IMR-90 (cell line): ENCODE measurements at regions not wholly inside any gene's neighbourhood (a gene's known extent, or its start where the extent isn't known, plus 50 kb on each side); places are given as distances from the start of the nearest gene placed in this dataset.

Source experiments
- ATAC-seq: fragments of 200-7000 bp; cut with Tn5 transposase; 2 replicates; pipeline ENCODE4 v1.9.1; 2020; ENCODE audit warnings: low read depth, mild to moderate bottlenecking, moderate library complexity
- BruUV-seq: library from RNA; stranded (reverse); fragments of 400-500 nt; replicated peaks from 2 replicates; lab custom pipeline; 2021; lab: Mats Ljungman, UMichigan
- CTCF ChIA-PET: fragments of 300-600 bp; formaldehyde crosslinking; extraction: SDS; loops from one replicate; lab custom pipeline; 2021; ENCODE audit warnings: antibody characterized with exemption; lab: Yijun Ruan, JAX
- POLR2A ChIA-PET: fragments of 300-600 bp; sonication (Branson Sonifier 250); formaldehyde crosslinking; loops from one replicate; lab custom pipeline; 2022; ENCODE audit warnings: antibody characterized with exemption; ENCODE audit not compliant: unreplicated experiment; lab: Charles Lee
- DNase-seq: peaks from one replicate; pipeline ENCODE4 v3.0.0; 2013
- H2AFZ ChIP-seq: replicated peaks from 2 replicates; pipeline ENCODE3; 2013; ENCODE audit warnings: low read length, mild to moderate bottlenecking; ENCODE audit not compliant: poor library complexity
- H2AK5ac ChIP-seq: 2 replicates; pipeline ENCODE4 v1.6.1; 2013; ENCODE audit warnings: low read depth, low read length, inconsistent platforms
- H2AK9ac ChIP-seq: replicated peaks from 2 replicates; pipeline ENCODE3; 2013; ENCODE audit warnings: mild to moderate bottlenecking, low read depth, low read length, moderate library complexity; ENCODE audit not compliant: poor library complexity
- H2BK120ac ChIP-seq: 2 replicates; pipeline ENCODE4 v1.6.1; 2013; ENCODE audit warnings: low read depth, low read length, inconsistent platforms
- H2BK15ac ChIP-seq: 3 replicates; pipeline ENCODE4 v1.6.1; 2013; ENCODE audit warnings: low read depth, low read length, inconsistent platforms
- H2BK20ac ChIP-seq: 2 replicates; pipeline ENCODE4 v1.6.1; 2013; ENCODE audit warnings: low read depth, mild to moderate bottlenecking, inconsistent platforms, low read length, moderate library complexity
- H2BK5ac ChIP-seq: 2 replicates; pipeline ENCODE4 v1.6.1; 2013; ENCODE audit warnings: mild to moderate bottlenecking, low read depth, low read length, inconsistent platforms; ENCODE audit not compliant: poor library complexity, severe bottlenecking
- H3K14ac ChIP-seq: replicated peaks from 2 replicates; pipeline ENCODE4 v1.6.1; 2013; ENCODE audit warnings: low read depth, low read length, inconsistent platforms
- H3K18ac ChIP-seq: 2 replicates; pipeline ENCODE4 v1.6.1; 2013; ENCODE audit warnings: low read depth, low read length, control low read depth
- H3K23ac ChIP-seq: 2 replicates; pipeline ENCODE4 v1.6.1; 2013; ENCODE audit warnings: low read depth, low read length, inconsistent platforms
- H3K27ac ChIP-seq: 2 replicates; pipeline ENCODE4 v1.5.1; 2013; ENCODE audit warnings: mild to moderate bottlenecking, control low read depth, low read length; ENCODE audit not compliant: insufficient read depth
- H3K27me3 ChIP-seq: 2 replicates; pipeline ENCODE4 v1.6.1; 2013; ENCODE audit warnings: low read length; ENCODE audit not compliant: control insufficient read depth, insufficient read depth
- H3K36me3 ChIP-seq: 2 replicates; pipeline ENCODE4 v1.6.1; 2013; ENCODE audit warnings: low read length, mixed read lengths; ENCODE audit not compliant: control insufficient read depth, insufficient read depth
- H3K4ac ChIP-seq: 2 replicates; pipeline ENCODE4 v1.6.1; 2013; ENCODE audit warnings: low read depth, low read length, inconsistent platforms
- H3K4me1 ChIP-seq: 2 replicates; pipeline ENCODE4 v1.6.1; 2013; ENCODE audit warnings: low read length, mixed read lengths; ENCODE audit not compliant: control insufficient read depth, insufficient read depth
- H3K4me2 ChIP-seq: 2 replicates; pipeline ENCODE4 v1.6.1; 2013; ENCODE audit warnings: low read depth, mild to moderate bottlenecking, control low read depth, low read length, moderate library complexity
- H3K4me3 ChIP-seq: 2 replicates; pipeline ENCODE4 v1.5.1; 2013; ENCODE audit warnings: low read depth, mild to moderate bottlenecking, control low read depth, low read length, moderate library complexity; ENCODE audit not compliant: insufficient read depth
- H3K56ac ChIP-seq: 2 replicates; pipeline ENCODE4 v1.6.1; 2013; ENCODE audit warnings: low read length, inconsistent platforms; ENCODE audit not compliant: insufficient read depth; ENCODE audit errors: extremely low read depth
- H3K79me1 ChIP-seq, 2 experiments: 2 replicates each; pipeline ENCODE4 v1.6.1; 2013; ENCODE audit warnings: low read length in 2 of 2, inconsistent platforms in 1 of 2, low read depth in 1 of 2
- H3K9ac ChIP-seq: 2 replicates; pipeline ENCODE4 v1.6.1; 2013; ENCODE audit warnings: low read depth, low read length, control low read depth
- H3K9me1 ChIP-seq: 2 replicates; pipeline ENCODE4 v1.6.1; 2013; ENCODE audit warnings: low read length, inconsistent platforms; ENCODE audit not compliant: insufficient read depth
- H3K9me3 ChIP-seq: 2 replicates; pipeline ENCODE4 v1.6.1; 2013; ENCODE audit warnings: low read length; ENCODE audit not compliant: control insufficient read depth, insufficient read depth
- H4K20me1 ChIP-seq: 2 replicates; pipeline ENCODE4 v1.6.1; 2013; ENCODE audit warnings: low read length, inconsistent platforms; ENCODE audit not compliant: insufficient read depth
- H4K5ac ChIP-seq: 2 replicates; pipeline ENCODE4 v1.6.1; 2013; ENCODE audit warnings: mild to moderate bottlenecking, low read depth, low read length, control low read depth
- H4K8ac ChIP-seq, 2 experiments: 2 replicates each; pipeline ENCODE4 v1.6.1; 2013; ENCODE audit warnings: low read depth in 2 of 2, low read length in 2 of 2, control low read depth in 1 of 2, inconsistent platforms in 1 of 2
- H4K91ac ChIP-seq: 2 replicates; pipeline ENCODE4 v1.6.1; 2013; ENCODE audit warnings: low read depth, low read length, inconsistent platforms; ENCODE audit not compliant: insufficient read depth
- CHD1 ChIP-seq: IDR thresholded peaks from 2 replicates; pipeline ENCODE4 v1.6.1; 2012; ENCODE audit warnings: low read depth, low read length, improper control_type of control experiment
- MAFK ChIP-seq: IDR thresholded peaks from 2 replicates; pipeline ENCODE4 v1.6.1; 2012; ENCODE audit warnings: low read depth, low read length, improper control_type of control experiment
- MAZ ChIP-seq: IDR thresholded peaks from 2 replicates; pipeline ENCODE4 v1.6.1; 2012; ENCODE audit warnings: low read depth, mild to moderate bottlenecking, low read length, improper control_type of control experiment, moderate library complexity, borderline replicate concordance
- MXI1 ChIP-seq: IDR thresholded peaks from 2 replicates; pipeline ENCODE4 v1.6.1; 2012; ENCODE audit warnings: low read depth, mild to moderate bottlenecking, low read length, moderate library complexity, borderline replicate concordance
- POLR2A ChIP-seq: IDR thresholded peaks from 2 replicates; pipeline ENCODE4 v1.6.1; 2012; ENCODE audit warnings: mild to moderate bottlenecking, low read depth, low read length
- RAD21 ChIP-seq: IDR thresholded peaks from 2 replicates; pipeline ENCODE4 v1.6.1; 2012; ENCODE audit warnings: low read length, improper control_type of control experiment
- SMC3 ChIP-seq: fragments of 150-350 bp; IDR thresholded peaks from 2 replicates; pipeline ENCODE4 v1.6.1; 2016; ENCODE audit warnings: low read depth, mild to moderate bottlenecking, antibody characterized with exemption, low read length, moderate library complexity
- dilution Hi-C: fragments of 300-500 bp; cut with HindIII; formaldehyde crosslinking; loops from one replicate; pipeline ENCODE4 v1.14.3; 2018; ENCODE audit warnings: low sequenced_read_pairs; ENCODE audit not compliant: unreplicated experiment
- in situ Hi-C: fragments of 300-500 bp; cut with MboI; formaldehyde crosslinking; loops from 3 replicates; pipeline ENCODE4 v1.14.3; 2019; ENCODE audit warnings: low sequenced_read_pairs, inconsistent platforms, mixed read lengths
- intact Hi-C: fragments of 100-400 bp; cut with micrococcal nuclease; formaldehyde crosslinking; loops from 2 replicates; pipeline ENCODE4 v1.10.0; 2022
- TF ChIP-seq, protein P1 (sequence below): fragments of 150-350 bp; IDR thresholded peaks from 2 replicates; pipeline ENCODE4 v1.6.1; 2017; ENCODE audit warnings: mild to moderate bottlenecking, antibody characterized with exemption, low read length, low read depth
- TF ChIP-seq, protein P2 (sequence below): fragments of 150-350 bp; IDR thresholded peaks from 2 replicates; pipeline ENCODE4 v1.6.1; 2016; ENCODE audit warnings: low read depth, mild to moderate bottlenecking, low read length, moderate library complexity, borderline replicate concordance
- TF ChIP-seq, protein P3 (sequence below): conservative IDR thresholded peaks from 2 replicates; pipeline ENCODE4 v1.5.1; 2012; ENCODE audit warnings: mild to moderate bottlenecking, low read depth, low read length, improper control_type of control experiment

DNA sequence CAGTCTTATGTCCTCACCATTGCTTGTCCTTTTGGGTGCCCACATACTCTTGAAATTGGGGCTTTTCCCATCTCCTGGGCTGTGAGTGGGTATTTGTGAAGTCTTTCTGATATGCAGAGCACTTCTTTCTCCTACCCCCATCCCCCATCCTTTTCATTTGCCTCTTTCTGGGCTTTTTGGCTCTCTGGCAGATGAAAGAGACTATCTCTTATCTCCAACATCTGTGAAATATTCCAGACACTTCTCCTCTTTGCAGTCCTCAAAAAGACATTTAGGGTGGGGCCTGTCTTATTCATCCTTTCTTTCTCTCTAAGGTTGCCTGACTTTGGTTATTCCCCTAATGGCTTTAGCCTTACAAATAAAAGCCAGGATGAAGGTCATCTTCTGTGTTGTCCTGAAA, 462.2 kb upstream of the MKI67 start:
- DNase-seq (no peak), ATAC-seq (no peak)
- H2BK15ac ChIP-seq = no peak overlapping the region
- no peaks in the 10 kb centered on the region for H3K36me3 ChIP-seq
- H2AK9ac ChIP-seq = no peak overlapping the region
- H3K79me1 ChIP-seq = no peaks in the 10 kb centered on the region
- no peak overlapping the region for H3K9ac ChIP-seq
- intact Hi-C loops (no loop called here), dilution Hi-C loops (no loop called here), in situ Hi-C loops (no loop called here)
- H3K14ac ChIP-seq = no peak overlapping the region
- H2AK5ac ChIP-seq = no peak overlapping the region
- no peak overlapping the region for H2BK5ac ChIP-seq
- no peaks in the 10 kb centered on the region for H3K27me3 ChIP-seq
- H2AFZ ChIP-seq = no peak overlapping the region
- H2BK120ac ChIP-seq = no peak overlapping the region
- no peak overlapping the region for H3K23ac ChIP-seq
- no peaks in the 10 kb centered on the region for H4K20me1 ChIP-seq
- H2BK20ac ChIP-seq = no peak overlapping the region
- H4K91ac ChIP-seq = no peak overlapping the region
- H3K18ac ChIP-seq = no peak overlapping the region
- H3K27ac ChIP-seq = no peak overlapping the region
- H3K9me1 ChIP-seq = no peaks in the 10 kb centered on the region
- no TSS peak for BruUV-seq
- ChIA-PET CTCF (no interaction called here), POLR2A (no interaction called here)
- H3K4ac ChIP-seq = no peak overlapping the region
- H3K4me1 ChIP-seq = no peaks in the 10 kb centered on the region
- H3K4me3 ChIP-seq = no peak overlapping the region
- no peak overlapping the region for H4K8ac ChIP-seq
- no peak overlapping the region for H4K5ac ChIP-seq
- H3K56ac ChIP-seq = no peak overlapping the region
- H3K9me3 ChIP-seq = peaks cover 16% of the 10 kb centered on the region
- TF ChIP-seq MXI1 (no peak), SMC3 (no peak), RAD21 (no peak), POLR2A (no peak), MAZ (no peak), CHD1 (no peak), MAFK (no peak)
- TF ChIP-seq, protein P1, sequence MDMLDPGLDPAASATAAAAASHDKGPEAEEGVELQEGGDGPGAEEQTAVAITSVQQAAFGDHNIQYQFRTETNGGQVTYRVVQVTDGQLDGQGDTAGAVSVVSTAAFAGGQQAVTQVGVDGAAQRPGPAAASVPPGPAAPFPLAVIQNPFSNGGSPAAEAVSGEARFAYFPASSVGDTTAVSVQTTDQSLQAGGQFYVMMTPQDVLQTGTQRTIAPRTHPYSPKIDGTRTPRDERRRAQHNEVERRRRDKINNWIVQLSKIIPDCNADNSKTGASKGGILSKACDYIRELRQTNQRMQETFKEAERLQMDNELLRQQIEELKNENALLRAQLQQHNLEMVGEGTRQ = no peak
- TF ChIP-seq, protein P2, sequence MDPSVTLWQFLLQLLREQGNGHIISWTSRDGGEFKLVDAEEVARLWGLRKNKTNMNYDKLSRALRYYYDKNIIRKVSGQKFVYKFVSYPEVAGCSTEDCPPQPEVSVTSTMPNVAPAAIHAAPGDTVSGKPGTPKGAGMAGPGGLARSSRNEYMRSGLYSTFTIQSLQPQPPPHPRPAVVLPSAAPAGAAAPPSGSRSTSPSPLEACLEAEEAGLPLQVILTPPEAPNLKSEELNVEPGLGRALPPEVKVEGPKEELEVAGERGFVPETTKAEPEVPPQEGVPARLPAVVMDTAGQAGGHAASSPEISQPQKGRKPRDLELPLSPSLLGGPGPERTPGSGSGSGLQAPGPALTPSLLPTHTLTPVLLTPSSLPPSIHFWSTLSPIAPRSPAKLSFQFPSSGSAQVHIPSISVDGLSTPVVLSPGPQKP = no peak
- TF ChIP-seq, protein P3, sequence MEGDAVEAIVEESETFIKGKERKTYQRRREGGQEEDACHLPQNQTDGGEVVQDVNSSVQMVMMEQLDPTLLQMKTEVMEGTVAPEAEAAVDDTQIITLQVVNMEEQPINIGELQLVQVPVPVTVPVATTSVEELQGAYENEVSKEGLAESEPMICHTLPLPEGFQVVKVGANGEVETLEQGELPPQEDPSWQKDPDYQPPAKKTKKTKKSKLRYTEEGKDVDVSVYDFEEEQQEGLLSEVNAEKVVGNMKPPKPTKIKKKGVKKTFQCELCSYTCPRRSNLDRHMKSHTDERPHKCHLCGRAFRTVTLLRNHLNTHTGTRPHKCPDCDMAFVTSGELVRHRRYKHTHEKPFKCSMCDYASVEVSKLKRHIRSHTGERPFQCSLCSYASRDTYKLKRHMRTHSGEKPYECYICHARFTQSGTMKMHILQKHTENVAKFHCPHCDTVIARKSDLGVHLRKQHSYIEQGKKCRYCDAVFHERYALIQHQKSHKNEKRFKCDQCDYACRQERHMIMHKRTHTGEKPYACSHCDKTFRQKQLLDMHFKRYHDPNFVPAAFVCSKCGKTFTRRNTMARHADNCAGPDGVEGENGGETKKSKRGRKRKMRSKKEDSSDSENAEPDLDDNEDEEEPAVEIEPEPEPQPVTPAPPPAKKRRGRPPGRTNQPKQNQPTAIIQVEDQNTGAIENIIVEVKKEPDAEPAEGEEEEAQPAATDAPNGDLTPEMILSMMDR = no peak
- H3K4me2 ChIP-seq = no peak overlapping the region
